ENCODE measurements at regions not wholly inside any gene's neighbourhood (a gene's known extent, or its start where the extent isn't known, plus 50 kb on each side); places are given as distances from the start of the nearest gene placed in this dataset.

- no peak for TF ChIP-seq CTCF (conservative IDR thresholded peaks at IDR 0.05; ENCODE audit: low read depth, low read length)
- DNase-seq (ENCODE audit: low read depth), result no peak
Measured at GRCh38 chr16:86988920-86989696, 328.1 kb downstream of the C16orf95 start.

GRCh38 chr16:86990451-86990850, 326.7 kb downstream of the C16orf95 start:
- no peak for TF ChIP-seq CTCF (conservative IDR thresholded peaks at IDR 0.05; ENCODE audit: low read depth, low read length)
- DNase-seq (ENCODE audit: low read depth), result no peak
- no peak overlapping the region for H3K4me3 ChIP-seq (ENCODE audit: low read depth, low read length)

More at GRCh38 chr16:86988920-86989696, 328.1 kb downstream of the C16orf95 start:
- no peak overlapping the region for H3K4me3 ChIP-seq (ENCODE audit: low read depth, low read length)

- peak; percentile 33 for DNase-seq (ENCODE audit: low read depth)
Measured at GRCh38 chr16:86991679-86992078, 325.5 kb downstream of the C16orf95 start.

DNA sequence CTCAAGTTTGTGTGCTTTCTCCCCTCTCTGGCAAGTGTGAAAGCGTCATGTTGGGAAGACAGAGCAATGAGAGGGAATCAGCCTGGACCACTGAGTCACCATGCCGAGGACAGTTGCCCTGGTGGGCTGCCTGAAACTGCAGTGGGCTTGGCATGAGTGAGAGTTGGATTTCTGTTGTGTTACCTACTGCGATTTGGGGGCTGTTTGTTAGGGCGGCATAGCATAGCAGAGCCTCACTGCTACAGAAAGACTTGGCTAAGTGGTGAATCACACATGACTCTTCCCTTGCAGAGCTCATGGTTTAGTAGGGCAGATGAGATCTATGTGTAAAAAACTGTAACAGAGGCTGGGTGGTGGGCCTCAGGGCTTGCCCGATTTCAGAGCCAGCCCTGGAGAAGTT, 324.6 kb downstream of the C16orf95 start:
- no peak overlapping the region for H3K4me3 ChIP-seq (ENCODE audit: low read depth, low read length)
- no peak for TF ChIP-seq CTCF (conservative IDR thresholded peaks at IDR 0.05; ENCODE audit: low read depth, low read length)
- DNase-seq (ENCODE audit: low read depth), result no peak

More at GRCh38 chr16:86991679-86992078, 325.5 kb downstream of the C16orf95 start:
- H3K4me3 ChIP-seq (ENCODE audit: low read depth, low read length), result no peak overlapping the region
- TF ChIP-seq CTCF (conservative IDR thresholded peaks at IDR 0.05; ENCODE audit: low read depth, low read length), result no peak

DNA sequence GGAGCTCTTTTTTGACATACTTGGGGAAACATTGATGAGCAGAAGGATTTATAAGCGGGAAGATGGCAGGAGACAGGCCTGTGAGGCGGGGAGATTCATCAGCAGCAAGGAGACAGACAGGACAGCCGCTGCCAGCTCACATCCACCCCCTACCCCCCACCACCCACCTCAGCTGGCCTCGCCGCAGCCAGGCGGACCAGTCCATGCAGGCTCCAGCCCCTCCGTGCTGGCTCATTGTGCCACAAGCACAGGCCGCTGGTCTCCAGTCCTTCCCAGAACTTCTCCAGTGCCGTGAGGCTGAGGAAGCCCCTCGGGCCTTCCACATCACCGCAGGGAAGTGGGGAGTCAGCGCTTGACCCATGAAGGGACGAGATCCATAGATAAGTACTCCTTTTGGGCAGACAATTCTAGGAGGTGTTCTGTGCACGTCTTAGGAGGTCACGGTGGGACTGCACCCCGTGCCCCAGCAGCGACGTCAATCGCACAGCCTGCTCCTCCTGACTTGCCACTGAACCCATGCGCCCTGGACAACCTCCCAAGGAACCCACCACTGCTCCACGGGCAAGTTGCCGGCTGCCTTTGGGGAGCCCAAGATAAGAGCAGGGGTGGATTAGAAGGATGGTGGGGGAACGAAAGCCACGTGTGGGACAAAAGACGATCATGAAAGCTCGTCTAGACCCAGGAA, 323.6 kb downstream of the C16orf95 start:
- TF ChIP-seq CTCF (conservative IDR thresholded peaks at IDR 0.05; ENCODE audit: low read depth, low read length), result no peak
- no peak for DNase-seq (ENCODE audit: low read depth)
- H3K4me3 ChIP-seq (ENCODE audit: low read depth, low read length), result no peak overlapping the region

DNA sequence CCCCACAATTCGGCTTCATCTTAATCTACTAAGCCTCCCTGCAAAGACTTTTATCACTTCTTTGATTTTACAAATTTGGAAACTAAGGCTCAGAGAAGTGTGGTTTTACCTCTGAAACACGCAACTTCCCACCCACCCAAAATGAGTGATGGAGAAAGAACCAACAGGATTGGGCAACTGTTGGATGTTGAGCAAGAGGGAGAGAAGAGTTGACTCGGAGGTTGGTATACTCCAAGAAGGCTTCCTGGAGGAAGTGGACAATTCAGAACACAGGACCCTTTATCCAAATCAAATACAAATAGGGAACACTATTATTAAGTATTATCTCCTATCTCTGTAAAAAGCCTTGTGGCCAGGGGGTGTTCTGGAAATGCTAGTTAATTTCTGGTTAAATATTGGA, 323.0 kb downstream of the C16orf95 start:
- no peak for DNase-seq (ENCODE audit: low read depth)
- no peak for TF ChIP-seq CTCF (conservative IDR thresholded peaks at IDR 0.05; ENCODE audit: low read depth, low read length)

More for the DNA sequence above, 323.0 kb downstream of the C16orf95 start:
- H3K4me3 ChIP-seq (ENCODE audit: low read depth, low read length), result no peak overlapping the region
